GM10266 (cell line): ENCODE measurements at regions not wholly inside any gene's neighbourhood (a gene's known extent, or its start where the extent isn't known, plus 50 kb on each side); places are given as distances from the start of the nearest gene placed in this dataset.

Experiments
- DNase-seq: peaks from one replicate; pipeline ENCODE4 v3.0.0; 2012; ENCODE audit errors: extremely low spot score
- CTCF ChIP-seq: IDR thresholded peaks from 2 replicates; pipeline ENCODE4 v1.5.1; 2012; ENCODE audit warnings: mild to moderate bottlenecking, low read depth; ENCODE audit not compliant: control insufficient read depth, insufficient read depth; ENCODE audit errors: missing control alignments

DNA sequence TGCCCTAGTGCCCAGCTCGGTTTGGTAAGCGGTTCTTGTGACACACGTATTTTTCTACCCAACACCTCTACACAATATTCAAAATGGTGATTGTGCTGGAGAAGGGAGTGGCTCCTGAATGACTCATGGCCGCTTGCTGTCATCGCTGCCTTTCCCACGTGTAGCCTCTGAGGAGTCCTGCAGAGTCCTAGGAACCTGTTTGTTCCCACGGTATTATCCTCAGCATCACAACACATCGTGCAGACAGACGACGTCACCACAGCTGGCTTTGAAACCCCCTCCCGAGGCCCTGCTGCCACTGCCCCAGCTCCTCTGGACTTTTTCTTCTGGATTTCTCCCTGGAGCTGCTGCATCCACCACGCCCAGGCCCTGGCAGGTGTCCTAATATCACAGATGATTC, 353.5 kb downstream of the SMOC2 start:
- no peak for TF ChIP-seq CTCF
- no peak for DNase-seq

- TF ChIP-seq CTCF = no peak
- DNase-seq = no peak
Observed at GRCh38 chr6:168793649-168794048, 352.7 kb downstream of the SMOC2 start.

DNA sequence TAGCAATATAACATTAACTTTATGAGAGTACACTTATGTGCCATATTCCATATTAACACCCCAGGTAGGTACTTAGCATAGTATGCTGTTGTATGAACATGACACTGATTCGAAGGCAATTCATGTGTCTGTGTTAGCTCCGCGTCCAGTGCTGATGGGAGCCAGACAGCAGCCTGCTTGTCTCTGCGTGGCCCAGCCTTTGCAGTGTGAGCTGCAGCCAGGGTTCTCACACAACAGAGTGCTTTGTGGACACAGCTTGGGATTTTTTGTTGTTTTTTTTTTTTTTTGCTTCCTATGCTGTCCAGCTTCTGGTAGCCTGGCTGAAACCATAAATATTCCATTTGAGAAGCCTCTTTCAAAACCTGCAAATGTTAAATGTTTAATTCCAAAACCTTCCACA, 350.9 kb downstream of the SMOC2 start:
- no peak for TF ChIP-seq CTCF
- no peak for DNase-seq

DNA sequence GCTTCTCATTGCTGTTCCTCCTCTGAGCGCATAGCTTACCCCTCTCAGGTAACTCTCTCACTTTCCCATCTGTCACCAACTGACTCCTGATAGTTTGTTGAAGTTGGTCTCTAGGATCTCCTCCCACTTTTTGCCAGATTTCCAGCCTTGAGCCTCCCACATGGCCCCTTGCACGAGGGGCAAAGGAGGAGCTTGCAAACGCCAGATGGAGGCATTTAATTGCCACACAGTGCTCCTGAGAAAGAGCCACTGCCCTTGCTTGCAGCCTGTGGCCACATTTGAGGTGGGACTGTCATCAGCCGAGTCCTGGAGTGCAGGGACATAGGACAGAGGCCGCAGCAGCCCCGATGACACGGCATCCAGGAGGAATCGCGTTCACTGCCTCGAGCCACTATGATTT, 348.7 kb downstream of the SMOC2 start:
- DNase-seq = no peak
- no peak for TF ChIP-seq CTCF

- DNase-seq = no peak
- no peak for TF ChIP-seq CTCF
Observed at GRCh38 chr6:168785720-168786511, 344.9 kb downstream of the SMOC2 start.

GRCh38 chr6:168784426-168784825, 343.4 kb downstream of the SMOC2 start:
- no peak for DNase-seq
- no peak for TF ChIP-seq CTCF

DNA sequence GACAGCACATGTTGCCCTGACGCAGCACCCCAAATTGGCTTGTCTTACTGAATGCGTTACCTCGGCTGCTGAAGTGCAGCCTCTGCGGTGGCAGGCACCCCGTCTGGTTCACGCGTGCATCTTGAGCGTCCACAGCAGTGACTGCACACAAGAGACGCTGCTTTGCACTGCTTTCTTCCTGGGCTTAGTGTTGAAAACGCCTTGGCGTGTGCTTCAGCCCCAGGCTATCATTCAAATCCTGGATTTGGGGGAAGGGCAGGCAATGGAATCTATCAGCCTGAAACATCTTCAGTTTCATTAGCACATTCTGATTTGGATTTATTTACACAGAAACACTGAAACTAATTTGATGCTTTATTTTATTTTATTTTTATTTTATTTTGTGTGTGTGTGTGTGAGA, 342.7 kb downstream of the SMOC2 start:
- TF ChIP-seq CTCF = no peak
- no peak for DNase-seq
